ENCODE measurements at regions not wholly inside any gene's neighbourhood (a gene's known extent, or its start where the extent isn't known, plus 50 kb on each side); places are given as distances from the start of the nearest gene placed in this dataset.
"Not testable (repeated sequence)": the region's sequence is repeated elsewhere in the genome, so short reads cannot be mapped to it uniquely, and the experiment has no call there.

DNA sequence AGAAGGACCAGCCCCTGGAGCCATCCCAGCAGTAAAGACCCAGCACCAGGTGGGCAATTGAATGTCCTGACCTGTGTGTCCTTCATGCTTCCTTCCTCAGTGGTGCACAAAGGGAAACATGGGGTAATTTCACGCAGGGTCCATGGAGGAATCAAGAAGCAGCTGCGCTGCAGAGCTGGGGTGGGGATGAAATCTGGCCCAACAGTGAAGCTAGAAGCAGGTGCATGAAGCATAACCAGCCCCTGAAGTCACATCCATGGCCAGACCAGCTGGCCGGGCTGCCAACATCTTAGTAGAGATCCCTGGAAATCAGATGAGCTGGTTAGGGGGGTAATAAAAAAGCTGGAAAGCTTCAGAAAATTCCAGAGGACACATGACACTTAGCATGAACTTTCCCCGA, 646.7 kb upstream of the DEFB115 start:
- TF ChIP-seq, protein P1, sequence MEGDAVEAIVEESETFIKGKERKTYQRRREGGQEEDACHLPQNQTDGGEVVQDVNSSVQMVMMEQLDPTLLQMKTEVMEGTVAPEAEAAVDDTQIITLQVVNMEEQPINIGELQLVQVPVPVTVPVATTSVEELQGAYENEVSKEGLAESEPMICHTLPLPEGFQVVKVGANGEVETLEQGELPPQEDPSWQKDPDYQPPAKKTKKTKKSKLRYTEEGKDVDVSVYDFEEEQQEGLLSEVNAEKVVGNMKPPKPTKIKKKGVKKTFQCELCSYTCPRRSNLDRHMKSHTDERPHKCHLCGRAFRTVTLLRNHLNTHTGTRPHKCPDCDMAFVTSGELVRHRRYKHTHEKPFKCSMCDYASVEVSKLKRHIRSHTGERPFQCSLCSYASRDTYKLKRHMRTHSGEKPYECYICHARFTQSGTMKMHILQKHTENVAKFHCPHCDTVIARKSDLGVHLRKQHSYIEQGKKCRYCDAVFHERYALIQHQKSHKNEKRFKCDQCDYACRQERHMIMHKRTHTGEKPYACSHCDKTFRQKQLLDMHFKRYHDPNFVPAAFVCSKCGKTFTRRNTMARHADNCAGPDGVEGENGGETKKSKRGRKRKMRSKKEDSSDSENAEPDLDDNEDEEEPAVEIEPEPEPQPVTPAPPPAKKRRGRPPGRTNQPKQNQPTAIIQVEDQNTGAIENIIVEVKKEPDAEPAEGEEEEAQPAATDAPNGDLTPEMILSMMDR (IDR thresholded peaks at IDR 0.05; ENCODE audit: insufficient read depth, low read depth, low read length, missing control alignments), result no peak
- H3K4me3 ChIP-seq (ENCODE audit: low read length), result no peak overlapping the region
- DNase-seq (ENCODE audit: low read depth), result no peak

DNA sequence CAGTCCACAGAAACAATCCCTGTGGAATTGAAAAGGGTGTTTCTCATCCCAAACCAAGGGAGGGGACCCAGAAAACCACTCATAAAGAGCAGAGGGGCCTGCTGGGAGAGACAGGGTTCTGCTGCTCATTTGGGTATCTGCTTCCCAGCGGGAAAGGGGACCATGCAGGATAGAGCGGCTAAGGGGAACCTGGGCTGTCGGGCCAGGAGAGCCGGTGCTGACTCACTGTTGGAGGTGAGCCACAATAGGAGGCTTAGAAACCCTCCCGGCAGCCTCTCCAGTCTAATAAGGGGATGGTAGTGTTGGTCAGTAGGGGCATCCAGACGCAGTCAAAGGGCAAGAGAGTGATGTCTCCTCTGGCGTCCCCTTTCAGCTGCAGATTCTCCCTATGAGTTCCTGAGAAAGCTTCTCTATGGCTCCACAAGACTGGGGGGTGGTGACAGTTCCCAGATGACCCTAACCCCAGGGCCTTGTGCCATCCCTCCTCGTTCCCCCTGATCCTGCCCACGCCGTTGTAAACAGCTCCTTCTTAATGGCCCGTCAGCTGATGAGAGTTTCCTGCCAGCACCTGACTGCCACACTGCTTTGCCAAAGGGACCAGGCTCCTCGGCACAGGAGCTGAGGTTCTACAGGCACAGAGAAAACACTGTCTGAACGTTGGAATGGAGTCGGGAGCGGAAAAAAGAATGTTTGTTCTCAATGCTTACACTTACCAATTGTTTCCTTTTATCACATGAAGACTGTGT, 646.1 kb upstream of the DEFB115 start:
- no peak for DNase-seq (ENCODE audit: low read depth)
- TF ChIP-seq, protein P1 (IDR thresholded peaks at IDR 0.05; ENCODE audit: insufficient read depth, low read depth, low read length, missing control alignments), result no peak
- H3K4me3 ChIP-seq (ENCODE audit: low read length), result no peak overlapping the region

DNA sequence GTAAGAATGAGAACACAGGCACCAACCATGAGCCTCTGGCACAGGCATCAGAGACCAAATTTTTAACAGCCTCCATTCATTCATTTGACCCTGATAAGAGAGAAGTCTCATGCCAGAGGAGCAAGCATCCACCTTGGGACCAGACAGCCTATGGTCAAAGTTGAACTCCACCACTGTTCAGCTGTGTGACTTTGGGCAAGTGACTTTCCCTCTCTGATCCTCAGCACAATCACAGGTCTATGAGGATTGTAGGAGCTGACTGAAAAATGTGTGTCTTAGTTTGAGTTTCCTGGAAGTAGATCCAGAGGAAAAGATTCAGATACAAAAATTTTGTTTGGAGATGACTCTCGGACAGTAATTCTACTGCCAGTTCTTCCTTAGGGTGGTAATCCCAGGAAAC, 645.1 kb upstream of the DEFB115 start:
- DNase-seq (ENCODE audit: low read depth), result no peak
- TF ChIP-seq, protein P1 (IDR thresholded peaks at IDR 0.05; ENCODE audit: insufficient read depth, low read depth, low read length, missing control alignments), result no peak

DNA sequence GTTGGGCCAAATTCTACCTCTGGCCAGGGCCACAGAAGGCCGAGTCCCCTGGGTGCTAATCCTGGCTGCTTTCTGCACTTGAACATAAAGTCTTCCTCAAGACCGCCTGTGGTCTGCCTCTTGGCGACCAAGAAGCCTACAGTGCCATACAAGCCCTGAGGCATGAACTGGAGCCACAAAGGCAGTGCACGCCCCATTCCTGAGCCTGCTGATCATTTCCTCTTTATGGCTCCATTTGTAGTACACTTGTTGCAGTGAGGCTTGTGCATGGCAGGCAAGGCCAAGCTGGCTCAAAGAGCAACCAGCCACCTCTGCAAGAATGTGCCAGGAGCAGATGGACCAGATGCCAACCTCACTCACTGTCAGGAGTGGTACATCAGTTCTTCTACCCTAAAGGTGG, 636.1 kb upstream of the DEFB115 start:
- DNase-seq (ENCODE audit: low read depth), result peak; percentile 10
- H3K4me3 ChIP-seq (ENCODE audit: low read length), result not testable (repeated sequence)

More for the DNA sequence above, 645.1 kb upstream of the DEFB115 start:
- H3K4me3 ChIP-seq (ENCODE audit: low read length), result no peak overlapping the region

DNA sequence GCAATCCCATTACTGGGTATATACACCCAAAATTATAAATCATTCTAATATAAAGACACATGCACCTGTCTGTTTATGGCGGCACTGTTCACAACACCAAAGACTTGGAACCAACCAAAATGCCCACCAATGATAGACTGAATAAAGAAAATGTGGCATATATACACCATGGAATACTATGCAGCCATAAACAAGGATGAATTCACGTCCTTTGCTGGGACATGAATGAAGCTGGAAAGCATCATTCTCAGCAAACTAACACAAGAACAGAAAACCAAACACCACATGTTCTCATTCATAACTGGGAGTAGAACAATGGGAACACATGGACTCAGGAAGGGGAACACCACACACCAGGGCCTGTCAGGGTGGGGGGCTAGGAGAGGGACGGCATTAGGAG, 633.2 kb upstream of the DEFB115 start:
- DNase-seq (ENCODE audit: low read depth); H3K4me3 ChIP-seq (ENCODE audit: low read length): not testable (repeated sequence)

DNA sequence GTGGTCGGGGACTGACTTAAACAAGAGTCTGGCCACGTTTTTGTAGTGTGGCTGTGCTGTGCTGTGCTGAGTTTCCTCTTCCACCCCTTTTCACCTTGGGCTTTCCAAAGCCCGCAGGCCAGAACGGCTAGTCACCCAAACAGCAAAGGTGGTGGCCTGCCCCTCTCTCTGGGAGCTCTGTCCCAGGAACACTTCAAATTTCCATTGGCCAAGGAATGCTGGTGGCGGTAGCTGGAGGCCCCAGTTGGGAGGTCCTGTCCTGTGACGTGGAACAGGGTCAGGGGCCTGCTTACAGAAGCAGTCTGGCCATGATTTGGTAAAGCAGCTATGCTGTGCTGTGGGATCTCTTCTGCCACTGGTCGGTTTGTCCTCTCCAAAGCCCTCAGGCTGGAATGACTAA, 628.1 kb upstream of the DEFB115 start:
- not testable (repeated sequence) for DNase-seq (ENCODE audit: low read depth); H3K4me3 ChIP-seq (ENCODE audit: low read length)

DNA sequence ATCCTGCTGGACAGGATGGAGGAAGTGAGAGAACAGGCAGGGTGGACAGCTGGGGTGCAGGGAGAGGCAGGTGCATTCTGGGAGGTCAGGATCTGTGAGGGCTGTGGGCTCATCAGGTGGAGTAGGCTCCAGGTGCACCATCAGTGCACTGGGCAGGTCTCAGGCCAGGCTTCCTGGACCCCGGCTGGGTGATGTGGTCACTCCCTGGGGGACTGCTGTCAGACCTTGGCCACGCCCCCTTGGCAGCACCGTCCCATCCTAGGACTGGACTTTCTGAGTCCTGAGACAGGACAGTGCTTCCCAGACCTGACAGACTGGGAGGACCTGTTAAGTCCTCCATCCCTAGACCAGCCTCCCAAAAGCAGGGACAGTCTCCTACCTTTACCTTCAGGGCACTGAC, 626.7 kb upstream of the DEFB115 start:
- DNase-seq (ENCODE audit: low read depth), result no peak
- no peak overlapping the region for H3K4me3 ChIP-seq (ENCODE audit: low read length)
- TF ChIP-seq, protein P1 (IDR thresholded peaks at IDR 0.05; ENCODE audit: insufficient read depth, low read depth, low read length, missing control alignments), result no peak

GRCh38 chr20:30631261-30631789, 626.1 kb upstream of the DEFB115 start:
- DNase-seq (ENCODE audit: low read depth); H3K4me3 ChIP-seq (ENCODE audit: low read length): not testable (repeated sequence)

DNA sequence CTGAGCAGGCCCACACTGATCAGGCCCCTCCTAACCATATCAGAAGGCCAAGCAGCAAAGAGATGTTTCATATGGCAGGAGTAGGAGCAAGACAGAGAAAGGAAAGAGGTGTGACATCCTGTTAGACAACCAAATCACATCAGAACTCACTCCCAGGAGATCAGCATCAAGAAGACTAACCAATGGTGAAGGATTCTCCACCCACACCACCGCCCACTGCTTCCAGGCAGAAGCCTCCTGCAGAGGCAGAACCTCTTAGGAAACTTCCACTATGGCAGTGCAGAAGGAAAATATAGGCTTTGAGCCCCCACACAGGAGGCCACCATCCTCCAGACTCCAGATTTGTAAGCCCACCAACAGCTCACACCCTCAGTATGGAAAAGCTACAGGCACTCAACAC, 624.7 kb upstream of the DEFB115 start:
- H3K4me3 ChIP-seq (ENCODE audit: low read length); DNase-seq (ENCODE audit: low read depth): not testable (repeated sequence)

GRCh38 chr20:30641522-30641921, 615.9 kb upstream of the DEFB115 start:
- not testable (repeated sequence) for DNase-seq (ENCODE audit: low read depth); H3K4me3 ChIP-seq (ENCODE audit: low read length)

GRCh38 chr20:30660982-30661381, 596.5 kb upstream of the DEFB115 start:
- not testable (repeated sequence) for H3K4me3 ChIP-seq (ENCODE audit: low read length); DNase-seq (ENCODE audit: low read depth)

DNA sequence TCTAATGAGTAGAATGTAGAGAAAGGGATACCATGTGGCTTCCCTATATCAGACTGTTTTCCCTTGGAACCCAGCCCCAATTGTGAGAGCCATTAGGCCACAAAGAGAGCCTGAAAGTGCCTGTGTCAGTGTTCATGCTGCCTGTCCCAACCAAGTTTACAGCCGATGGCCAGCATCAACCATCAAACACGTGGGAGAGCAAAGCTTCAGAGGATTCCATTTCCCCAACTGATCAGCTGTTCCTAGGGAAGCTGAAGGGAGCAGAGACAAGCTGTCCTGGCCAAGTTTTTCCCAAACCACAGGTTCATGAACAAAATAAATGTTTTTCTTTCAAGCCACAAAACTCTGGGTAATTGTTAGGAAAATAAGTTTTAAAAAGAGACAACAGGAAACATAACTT, 589.0 kb upstream of the DEFB115 start:
- H3K4me3 ChIP-seq (ENCODE audit: low read length); DNase-seq (ENCODE audit: low read depth): not testable (repeated sequence)

GRCh38 chr20:30669330-30670029, 588.0 kb upstream of the DEFB115 start:
- not testable (repeated sequence) for H3K4me3 ChIP-seq (ENCODE audit: low read length); DNase-seq (ENCODE audit: low read depth)

GRCh38 chr20:30671120-30671519, 586.3 kb upstream of the DEFB115 start:
- H3K4me3 ChIP-seq (ENCODE audit: low read length), result not testable (repeated sequence)
- peak; percentile 13 for DNase-seq (ENCODE audit: low read depth)
